Left forelimb (tissue), 1 donor: ENCODE measurements at regions not wholly inside any gene's neighbourhood (a gene's known extent, or its start where the extent isn't known, plus 50 kb on each side); places are given as distances from the start of the nearest gene placed in this dataset.

Experiments
- DNase-seq: peaks from one replicate; pipeline ENCODE4 v3.0.0-alpha.2; 2018; ENCODE audit warnings: low spot score

- no peak for DNase-seq
Observed at GRCh38 chr15:29554531-29554930, 267.7 kb downstream of the TJP1 start.

GRCh38 chr15:29550834-29551465 lies 271.3 kb downstream of the TJP1 start:
- DNase-seq: no peak

GRCh38 chr15:29548006-29548405 lies 274.3 kb downstream of the TJP1 start:
- no peak for DNase-seq

- no peak for DNase-seq
Observed at GRCh38 chr15:29544513-29545128, 275.0 kb upstream of the NSMCE3 start.

GRCh38 chr15:29542994-29543393 lies 273.4 kb upstream of the NSMCE3 start:
- no peak for DNase-seq

GRCh38 chr15:29541309-29541708 lies 271.7 kb upstream of the NSMCE3 start:
- no peak for DNase-seq

GRCh38 chr15:29540479-29540878 lies 270.9 kb upstream of the NSMCE3 start:
- no peak for DNase-seq

GRCh38 chr15:29539736-29540135 lies 270.1 kb upstream of the NSMCE3 start:
- no peak for DNase-seq

- DNase-seq: no peak
Observed at GRCh38 chr15:29538044-29538443, 268.4 kb upstream of the NSMCE3 start.

- DNase-seq: no peak
Observed at GRCh38 chr15:29535952-29536351, 266.3 kb upstream of the NSMCE3 start.

GRCh38 chr15:29534378-29534777 lies 264.8 kb upstream of the NSMCE3 start:
- DNase-seq: no peak

GRCh38 chr15:29533647-29534046 lies 264.0 kb upstream of the NSMCE3 start:
- no peak for DNase-seq

- no peak for DNase-seq
Observed at GRCh38 chr15:29532296-29532695, 262.7 kb upstream of the NSMCE3 start.

- no peak for DNase-seq
Observed at GRCh38 chr15:29530966-29531365, 261.3 kb upstream of the NSMCE3 start.

- DNase-seq: no peak
Observed at GRCh38 chr15:29529043-29529442, 259.4 kb upstream of the NSMCE3 start.

GRCh38 chr15:29528276-29528675 lies 258.7 kb upstream of the NSMCE3 start:
- no peak for DNase-seq

GRCh38 chr15:29526802-29527201 lies 257.2 kb upstream of the NSMCE3 start:
- DNase-seq: no peak

GRCh38 chr15:29522373-29523276 lies 253.0 kb upstream of the NSMCE3 start:
- DNase-seq: no peak

GRCh38 chr15:29518442-29518841 lies 248.8 kb upstream of the NSMCE3 start:
- DNase-seq: no peak

GRCh38 chr15:29517829-29518228 lies 248.2 kb upstream of the NSMCE3 start:
- no peak for DNase-seq

- no peak for DNase-seq
Observed at GRCh38 chr15:29516929-29517328, 247.3 kb upstream of the NSMCE3 start.

- DNase-seq: no peak
Observed at GRCh38 chr15:29514926-29515325, 245.3 kb upstream of the NSMCE3 start.

GRCh38 chr15:29511663-29512062 lies 242.0 kb upstream of the NSMCE3 start:
- DNase-seq: no peak
